ENCODE measurements at regions not wholly inside any gene's neighbourhood (a gene's known extent, or its start where the extent isn't known, plus 50 kb on each side); places are given as distances from the start of the nearest gene placed in this dataset.

DNA sequence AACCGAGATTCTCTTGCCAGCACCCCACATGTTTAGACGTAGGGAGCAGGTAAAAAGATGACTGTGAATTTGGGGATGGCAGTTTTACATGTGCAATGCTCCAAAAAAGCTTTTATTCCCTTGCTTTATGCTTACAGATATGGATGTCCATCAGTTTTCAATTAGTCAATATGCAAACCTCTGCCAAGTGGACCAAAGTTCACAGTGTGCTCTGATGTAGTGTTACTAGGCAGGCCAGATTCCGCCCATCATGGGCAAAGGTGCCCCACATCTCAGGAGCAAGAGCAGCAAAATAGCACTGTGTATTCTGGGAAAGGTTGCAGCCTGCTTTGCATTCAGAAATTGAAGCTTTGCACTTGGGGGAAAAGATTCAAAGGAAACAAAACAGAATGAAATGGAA, 329.7 kb upstream of the ZEB2 start:
- DNase-seq, result no peak

DNA sequence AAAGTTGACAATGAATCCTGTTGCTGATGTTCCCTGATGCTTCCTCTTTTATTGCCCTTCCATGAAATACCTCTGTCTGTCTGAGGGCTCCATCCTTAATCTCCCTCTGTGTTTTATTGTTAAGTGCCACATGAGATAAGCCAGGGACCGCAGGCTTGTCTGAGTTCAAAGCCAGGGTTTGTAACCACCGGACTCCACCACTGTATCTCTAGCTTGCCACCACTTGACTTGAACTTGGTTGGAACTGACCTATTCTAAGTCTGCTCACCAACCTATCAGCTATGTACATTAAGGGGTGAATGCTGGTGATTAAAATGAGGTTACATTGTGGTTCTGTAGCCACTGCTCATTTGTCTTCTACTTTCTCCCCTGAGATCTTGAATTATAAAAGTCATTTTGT, 328.5 kb upstream of the ZEB2 start:
- DNase-seq, result no peak

DNA sequence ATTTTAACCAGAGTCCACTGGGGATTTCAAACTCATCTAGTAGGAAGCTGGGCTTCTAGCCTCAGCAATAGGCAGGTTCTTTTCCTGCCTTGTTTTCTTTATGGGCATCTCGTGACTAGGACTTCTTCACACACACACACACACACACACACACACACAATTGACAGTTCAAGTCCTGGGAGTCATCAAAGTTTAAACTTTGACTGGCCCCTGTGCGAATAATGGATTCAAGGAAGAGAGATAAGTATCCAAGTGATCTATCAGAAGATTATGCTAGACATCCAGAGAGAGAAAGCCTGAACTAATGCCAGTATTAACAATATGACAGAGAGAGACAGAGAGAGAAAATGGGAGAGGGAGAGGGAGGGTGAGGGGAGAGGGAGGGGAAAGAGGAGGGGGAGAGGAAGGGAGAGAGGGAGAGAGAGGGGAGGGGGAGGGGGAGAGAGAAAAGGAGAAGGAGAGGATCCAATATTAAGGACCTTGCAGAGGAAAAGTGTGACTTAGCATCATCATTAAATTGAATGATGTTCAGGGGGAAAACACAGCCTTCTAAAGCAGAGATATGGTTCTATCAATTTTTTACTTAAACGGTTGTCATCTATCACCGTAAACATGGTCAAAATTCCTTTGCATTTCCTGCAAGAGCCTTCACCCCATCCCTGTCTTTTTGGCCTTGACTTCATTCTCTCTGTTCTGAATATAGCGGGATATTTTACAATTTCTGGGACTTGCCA, 327.6 kb upstream of the ZEB2 start:
- no peak for DNase-seq

DNA sequence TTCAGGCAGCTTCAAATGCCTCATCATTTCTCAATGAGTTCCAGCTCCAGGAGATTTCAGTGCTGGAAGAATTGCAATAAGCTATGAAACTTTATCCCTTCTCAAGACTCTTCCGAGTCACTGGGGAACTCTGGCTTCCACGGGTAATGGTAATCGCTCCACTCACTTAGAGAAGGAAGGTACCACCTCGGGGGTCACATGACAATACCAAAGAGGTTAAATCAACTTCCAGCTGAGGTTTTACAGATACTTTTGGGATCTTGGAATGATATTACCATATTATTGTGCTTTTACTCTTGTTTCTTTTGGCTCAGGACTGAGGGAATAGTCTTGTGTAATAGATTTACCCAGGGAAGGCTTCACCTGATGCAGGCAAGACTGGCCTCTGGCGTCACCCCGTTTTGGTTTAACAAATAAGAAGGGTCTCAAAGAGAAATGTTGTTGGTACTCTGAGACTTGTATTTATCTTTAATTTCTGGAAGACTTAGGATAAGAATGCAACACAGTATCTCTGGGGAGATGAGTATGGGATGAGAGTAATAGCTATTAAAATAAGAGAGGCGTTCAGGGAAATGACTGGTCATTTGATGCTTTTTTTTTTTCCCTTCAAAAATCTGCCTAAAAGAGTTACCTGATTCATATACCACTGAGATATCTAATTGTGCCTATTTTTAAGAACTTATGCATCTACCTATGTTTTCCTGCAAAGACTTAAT, 316.9 kb upstream of the ZEB2 start:
- no peak for DNase-seq

DNA sequence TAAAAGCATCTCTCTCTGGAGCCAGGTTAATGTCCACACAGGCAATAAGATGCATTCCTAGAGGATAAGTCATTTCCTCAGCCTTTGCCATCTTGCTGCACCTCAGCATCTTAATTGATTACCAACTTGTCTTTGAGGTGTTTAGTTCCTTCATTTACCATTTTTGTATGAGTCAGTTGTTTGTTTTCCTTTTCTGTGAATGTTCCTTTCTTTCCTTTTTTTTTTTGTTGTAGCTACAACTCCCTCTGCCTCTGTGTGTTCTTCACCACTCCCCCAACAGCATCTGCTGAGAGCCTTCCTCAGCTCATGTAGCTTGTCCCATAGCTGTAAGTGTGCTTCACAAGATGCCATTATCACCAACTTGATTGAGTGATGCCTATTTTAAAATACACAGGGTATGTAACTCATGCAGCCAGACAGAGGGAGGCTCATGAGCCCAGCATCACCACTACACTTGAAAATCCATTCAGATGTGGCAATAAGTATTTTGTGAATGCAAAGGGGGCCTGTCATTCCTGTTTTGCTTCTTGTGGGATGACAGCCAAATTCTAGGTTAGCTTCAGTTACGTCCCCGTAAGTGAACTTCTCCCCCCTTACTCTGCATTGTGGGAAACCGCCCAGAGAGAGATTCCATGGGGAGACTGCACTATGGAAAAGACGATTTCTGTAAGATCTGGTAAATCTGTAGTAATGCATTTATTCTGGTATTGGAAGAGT, 315.9 kb upstream of the ZEB2 start:
- no peak for DNase-seq

DNA sequence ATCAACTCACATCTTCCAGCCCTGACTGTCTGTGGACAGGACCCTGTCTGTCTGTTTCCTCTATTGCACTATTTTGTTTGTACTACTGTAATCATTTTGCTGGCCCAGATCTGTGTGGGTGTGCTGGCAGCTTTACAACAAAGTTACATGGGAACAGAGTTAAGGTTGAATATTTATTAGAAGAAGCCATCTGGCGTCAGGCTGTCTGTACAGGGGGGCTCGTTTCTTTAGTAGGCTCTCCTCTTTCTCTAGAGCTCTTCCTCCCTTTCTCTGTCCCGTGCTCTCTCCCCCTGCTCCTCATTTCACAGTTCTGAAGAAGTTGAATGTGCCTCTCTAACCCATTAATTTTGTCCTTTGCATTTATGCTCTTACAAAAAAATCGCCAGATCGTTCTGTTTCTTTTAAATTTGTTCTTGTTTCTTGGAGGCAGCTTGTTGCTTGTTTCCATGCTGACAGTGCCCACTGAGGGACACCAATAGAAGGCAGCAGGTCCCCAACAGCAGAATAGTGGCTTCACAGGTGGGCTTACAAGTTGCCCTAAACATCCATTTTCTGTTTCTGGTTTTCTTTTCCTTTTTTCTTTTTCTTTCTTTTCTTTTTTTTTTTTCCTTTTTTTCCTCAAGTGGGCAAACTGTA, 315.2 kb upstream of the ZEB2 start:
- no peak for DNase-seq

DNA sequence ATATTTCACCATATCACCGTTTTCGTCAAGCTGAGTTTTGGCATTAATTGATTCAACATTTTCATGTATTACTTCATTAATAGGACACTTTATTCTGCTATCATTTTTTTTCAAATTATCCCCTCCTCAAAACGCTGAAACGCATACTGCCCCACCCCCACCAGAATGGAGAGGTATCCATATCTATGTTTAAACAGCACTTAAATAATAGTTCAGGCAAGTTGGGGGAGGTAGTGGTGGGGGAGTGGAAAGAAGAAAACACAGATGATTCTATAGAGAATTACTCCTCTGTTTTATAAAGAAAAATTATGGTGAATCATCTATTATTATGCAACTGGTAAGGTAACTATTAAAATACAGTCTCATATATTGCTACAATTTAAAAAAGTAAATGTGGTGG, 314.4 kb upstream of the ZEB2 start:
- no peak for DNase-seq

DNA sequence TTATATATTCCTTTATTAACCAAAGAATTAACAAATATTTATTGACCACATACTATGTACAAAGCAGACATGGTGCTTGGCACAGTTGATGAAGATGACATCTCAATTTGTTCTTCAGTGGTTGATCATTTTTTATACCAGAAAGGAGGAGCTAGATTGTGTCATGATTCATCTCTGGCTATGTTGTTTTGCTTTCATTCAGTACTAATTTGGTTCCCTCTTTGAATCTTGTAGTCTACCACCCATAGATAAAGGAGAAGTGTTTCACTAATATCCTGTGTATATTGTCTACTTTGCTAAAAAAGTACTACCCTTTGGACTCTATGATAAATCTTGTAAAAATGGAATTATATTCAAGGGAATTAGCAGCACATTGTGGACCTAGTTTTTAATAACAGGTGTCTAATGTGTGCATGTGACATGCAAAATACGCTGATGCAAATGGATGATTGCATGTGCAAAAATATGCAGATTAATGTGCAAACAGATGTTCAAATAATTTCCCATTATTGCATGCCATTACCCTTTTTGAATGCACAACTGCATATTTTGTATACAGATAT, 313.2 kb upstream of the ZEB2 start:
- DNase-seq, result no peak

DNA sequence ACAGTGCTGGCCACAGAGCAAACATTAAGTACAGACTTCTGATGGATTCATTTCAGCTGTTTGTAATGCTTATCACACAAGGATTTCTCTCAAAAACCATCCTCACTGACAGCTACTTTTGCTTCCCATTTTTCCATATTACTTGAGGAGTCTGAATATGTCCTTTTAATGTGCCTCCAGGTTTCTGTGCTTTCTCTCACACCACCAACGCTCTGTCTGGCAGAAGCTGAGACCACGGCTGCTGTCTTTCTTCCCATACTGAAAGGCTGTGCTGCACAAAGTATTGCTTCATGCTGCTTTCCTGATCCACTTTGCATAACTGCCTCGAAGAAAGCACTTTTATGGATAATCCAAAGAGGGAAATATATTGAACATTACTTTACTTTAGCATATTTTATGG, 312.1 kb upstream of the ZEB2 start:
- no peak for DNase-seq

DNA sequence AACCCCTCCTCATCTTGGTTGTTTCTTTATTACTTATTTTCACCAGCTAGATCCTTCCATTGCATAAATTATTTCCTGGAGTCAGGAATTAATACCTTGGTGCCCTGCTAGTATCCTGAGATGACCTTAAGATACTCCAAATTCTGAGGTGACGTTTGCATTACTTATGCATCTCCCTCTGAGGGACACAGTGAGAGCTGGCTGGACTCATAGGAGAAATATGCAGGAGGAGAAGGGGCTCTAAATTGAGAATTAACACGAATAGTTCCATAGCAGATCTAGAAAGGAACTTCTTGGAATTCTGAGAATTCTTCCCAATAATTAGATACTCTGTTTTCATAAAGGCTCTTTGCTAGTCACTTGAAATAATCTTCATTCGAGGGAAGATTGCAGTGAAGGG, 310.6 kb upstream of the ZEB2 start:
- no peak for DNase-seq

DNA sequence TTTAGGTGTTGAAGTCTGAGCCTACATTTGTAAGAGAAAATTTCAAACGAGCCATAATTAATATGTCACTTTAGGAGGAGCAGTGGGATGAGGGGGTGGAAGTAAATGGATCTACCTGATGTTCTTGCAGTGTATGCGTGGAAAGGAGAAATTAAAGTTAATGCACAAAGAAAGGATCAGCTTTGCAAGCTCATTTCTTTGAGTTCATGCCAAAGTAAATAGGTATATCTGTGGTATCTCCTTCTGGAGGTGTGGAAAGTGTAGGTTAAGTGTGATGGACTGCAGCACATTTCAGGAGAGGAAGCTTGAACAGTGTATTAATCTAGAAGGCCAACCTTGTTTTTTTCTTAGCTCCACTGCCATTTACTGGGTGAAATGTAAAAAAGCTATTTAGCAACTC, 307.5 kb upstream of the ZEB2 start:
- DNase-seq, result no peak

DNA sequence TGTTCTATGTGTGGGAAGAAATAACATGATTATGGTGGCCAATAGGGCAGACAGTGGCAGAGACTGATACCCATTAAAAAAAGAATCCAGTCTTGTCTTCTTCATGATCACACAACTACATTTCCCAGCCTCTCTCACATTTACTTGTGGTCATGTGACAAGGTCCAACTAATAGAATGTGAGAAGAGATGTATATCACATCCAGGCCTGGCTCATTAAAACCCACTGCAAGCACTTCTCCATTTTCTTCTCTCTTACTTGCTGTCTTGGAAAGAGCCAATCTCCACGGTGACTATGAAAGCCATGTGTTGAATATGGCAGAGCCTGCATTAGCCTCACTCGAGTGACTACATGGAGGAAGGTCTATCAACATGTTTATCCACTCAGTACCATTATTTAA, 306.2 kb upstream of the ZEB2 start:
- DNase-seq, result no peak

DNA sequence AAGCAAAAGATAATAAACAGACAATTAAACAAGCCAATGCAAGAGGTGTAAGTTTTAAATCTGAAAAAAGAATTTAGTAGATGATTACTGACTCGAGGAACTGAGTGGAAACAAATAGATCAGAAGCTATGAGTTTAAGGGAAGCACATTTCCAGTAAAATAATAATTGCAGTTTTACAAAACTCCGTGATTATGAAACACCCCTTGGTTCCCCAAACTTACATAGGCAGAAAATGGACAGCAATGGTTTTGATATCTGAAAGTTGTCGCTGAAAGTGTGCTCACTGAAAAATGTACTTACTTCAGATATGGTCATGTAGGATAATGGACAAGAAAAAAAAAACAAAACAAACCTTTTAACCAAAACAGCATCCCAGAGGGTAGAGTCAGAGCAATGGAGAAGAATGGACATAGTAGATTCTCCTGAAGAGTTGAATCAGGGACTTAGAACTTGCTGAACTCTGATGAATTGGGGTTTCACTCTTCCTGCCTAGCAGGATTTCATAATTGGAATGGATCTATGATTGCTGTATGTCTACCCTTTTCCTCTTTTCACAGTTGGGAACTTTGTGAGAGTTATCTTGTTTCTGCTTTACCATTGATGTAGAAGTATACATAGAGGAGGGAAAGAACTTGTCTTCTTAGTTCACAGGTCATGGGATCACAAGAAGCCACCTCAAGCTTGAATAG, 305.6 kb upstream of the ZEB2 start:
- DNase-seq, result no peak

DNA sequence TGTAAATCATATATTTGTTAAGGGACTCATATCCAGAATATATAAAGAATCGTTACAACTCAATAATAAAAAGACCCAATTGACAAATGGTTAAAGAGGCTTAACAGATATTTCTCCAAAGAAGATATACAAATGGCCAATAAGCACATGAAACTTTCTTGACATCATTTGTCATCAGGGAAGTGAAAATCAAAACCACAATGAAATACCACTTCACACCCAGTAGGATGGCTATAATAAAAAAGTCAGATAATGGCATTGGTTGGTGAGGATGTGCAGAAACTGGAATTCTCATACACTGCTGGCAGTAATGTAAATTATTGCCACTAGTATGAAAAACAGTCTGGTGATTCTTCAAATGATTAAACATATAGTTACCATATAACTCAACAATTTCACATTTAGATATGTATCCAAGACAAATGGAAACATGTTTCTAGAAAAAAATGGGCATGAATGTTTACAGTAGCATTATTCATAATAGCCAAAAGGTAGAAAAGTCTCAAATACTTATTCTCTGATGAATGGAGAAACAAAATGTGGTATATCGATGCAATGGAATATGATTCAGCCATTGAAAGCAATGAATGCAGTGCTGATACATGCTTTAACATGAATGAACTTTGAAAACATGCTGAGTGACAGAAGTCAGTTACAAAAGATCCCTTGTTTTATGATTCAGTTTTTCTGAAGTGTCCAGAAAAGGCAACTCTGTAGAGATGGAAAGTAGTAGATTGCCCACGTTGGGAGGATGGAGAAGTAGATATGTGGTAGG, 304.6 kb upstream of the ZEB2 start:
- DNase-seq, result no peak

DNA sequence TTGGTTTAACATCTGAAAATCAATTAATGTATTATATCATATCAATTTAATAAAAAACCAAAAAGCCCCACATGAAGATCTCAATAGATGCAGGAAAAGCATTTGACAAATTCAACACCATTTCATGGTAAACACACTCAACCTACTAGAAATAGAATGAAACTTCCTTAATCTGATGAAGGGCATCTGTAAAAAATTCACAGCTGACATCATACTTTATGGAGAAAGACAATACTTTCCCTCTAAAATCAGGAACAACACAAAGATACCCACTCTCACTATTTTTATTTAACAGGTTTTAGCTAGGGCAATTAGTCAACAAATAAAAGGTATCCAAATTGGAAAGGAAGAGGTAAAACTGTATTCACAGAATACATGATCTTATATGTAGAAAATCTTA, 303.0 kb upstream of the ZEB2 start:
- DNase-seq, result no peak

DNA sequence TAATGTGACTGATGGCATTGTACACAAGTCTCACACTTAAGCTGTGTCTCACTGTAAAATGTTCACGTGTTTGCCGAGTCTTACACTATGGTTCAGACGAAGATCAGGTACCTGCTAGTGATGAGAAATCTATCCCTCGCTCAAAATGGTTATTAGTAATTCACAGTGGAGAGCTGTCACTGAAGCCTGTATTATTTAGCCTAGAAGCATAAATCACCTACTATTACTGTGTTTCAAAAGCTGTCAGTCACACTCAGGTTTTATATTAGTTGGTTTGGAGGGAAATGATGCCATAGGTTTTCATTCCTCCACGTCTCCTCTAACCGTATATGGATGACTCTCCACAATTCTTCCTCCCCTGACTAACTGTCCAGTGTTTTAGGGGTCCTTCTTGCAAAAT, 292.4 kb upstream of the ZEB2 start:
- no peak for DNase-seq

DNA sequence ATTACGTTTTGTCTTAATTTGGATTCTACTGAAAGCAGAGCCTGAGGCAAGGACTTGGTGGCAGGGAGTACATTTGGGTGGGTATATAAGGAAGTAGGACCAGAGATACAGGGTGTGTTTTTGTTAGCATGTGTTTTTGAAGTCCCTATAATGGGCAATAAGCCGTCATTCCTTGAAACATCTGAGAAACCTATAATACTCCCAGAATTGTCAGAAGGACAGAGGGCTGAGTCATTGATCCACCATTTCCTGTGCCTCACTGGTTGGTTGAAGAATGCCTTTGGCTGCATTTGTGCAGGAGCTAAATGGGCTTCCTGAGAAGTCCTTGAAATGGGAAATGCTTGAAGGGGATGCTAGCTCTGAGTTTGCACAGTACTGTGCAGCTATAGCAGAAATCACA, 281.8 kb upstream of the ZEB2 start:
- DNase-seq, result no peak

DNA sequence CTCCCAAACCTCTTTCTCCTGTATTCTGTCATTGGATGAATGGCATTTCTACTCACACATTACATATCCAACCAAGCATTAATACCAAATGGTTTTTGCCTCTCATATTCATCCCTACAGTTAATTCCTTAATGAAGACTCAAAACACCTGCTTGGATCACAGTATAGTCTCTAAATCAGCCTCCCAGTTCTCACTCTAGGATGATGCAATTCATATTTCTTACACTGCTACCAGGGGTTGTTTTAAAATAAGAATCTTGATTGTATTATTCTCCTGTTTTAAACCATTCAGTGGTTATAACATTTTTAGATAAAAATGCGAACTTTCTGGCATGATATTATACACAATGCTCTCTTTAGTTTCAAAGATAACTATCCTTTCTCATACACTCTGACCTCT, 281.4 kb upstream of the ZEB2 start:
- no peak for DNase-seq

DNA sequence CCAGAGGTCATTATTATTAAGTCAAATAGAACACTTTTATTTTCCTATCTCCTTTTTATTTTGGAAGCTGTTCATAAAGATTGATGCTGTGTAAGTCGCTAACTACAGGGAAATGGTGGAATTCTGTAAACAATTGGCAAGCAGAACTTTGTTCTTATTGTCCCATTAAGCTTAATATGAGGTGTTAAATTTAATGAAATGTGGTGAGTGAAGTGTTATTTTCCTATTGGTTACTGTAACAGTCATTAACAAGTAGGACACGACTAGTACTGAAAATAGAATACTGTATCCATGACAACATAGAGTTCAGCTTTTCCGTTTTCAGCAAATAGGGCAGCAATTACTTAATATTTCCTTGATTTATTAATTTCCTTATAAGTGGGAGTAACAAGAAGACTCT, 279.1 kb upstream of the ZEB2 start:
- no peak for DNase-seq

DNA sequence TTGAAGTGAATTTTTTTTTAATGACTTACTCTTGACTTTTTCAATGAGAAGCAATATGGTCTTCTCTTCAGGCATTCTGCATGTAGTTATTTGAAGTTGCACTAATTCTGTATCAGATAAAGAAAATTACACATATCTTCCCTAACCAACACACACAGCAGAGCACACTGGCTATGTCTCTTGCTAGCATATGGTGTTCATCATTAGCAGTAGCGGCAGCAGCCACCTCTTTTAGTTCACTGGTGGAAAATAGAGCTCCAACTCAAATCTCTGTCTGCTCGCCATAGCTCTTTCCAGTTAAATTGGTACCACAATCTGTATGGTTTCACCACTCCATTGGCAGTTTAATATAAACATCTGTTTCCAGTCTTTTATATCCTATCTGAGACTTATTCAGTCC, 278.1 kb upstream of the ZEB2 start:
- no peak for DNase-seq

DNA sequence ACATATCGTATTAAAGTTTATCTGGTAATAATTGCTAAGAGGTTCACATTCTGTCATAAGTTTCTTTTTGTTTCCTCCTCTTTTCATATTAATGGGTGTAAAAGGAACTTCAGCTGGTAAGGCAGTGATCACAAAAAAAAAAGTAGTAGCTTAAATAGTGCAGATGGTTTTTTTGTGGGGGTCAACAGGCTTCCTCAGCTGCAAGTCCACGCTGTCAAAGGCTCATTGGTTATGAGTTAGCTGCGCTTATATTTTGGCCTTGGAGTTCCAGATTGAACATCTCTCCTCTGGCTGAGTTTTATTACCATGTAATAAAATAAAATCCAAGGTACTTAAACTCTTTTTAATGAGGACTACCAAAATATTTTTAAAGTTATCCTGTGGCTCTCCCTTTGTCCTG, 277.0 kb upstream of the ZEB2 start:
- no peak for DNase-seq

DNA sequence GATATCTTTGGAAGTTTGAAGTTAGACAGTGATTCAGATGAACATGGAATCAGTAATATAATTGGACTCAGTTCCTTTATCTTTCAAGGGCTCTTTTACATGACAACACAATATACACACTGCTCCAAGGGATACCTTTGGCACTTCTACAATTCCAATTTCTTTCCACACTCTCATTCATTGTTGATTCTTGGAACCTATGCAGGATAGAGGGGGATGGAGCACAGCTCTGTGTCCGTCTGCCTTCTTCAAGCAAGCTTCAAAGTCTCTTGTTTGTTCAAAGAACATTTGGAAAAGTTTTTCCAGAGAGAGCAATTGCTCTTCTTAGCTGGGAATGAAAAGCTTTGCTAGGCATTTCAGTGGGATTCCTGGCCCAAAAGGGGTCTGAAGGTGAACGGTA, 276.2 kb upstream of the ZEB2 start:
- DNase-seq, result no peak
